HG03354 (cell line): ENCODE measurements at regions not wholly inside any gene's neighbourhood (a gene's known extent, or its start where the extent isn't known, plus 50 kb on each side); places are given as distances from the start of the nearest gene placed in this dataset.

Experiments used
- ATAC-seq: cut with Tn5 transposase; IDR thresholded peaks from one replicate; pipeline ENCODE4 v1.9.1; 2021; ENCODE audit warnings: mild to moderate bottlenecking; ENCODE audit not compliant: unreplicated experiment, poor library complexity, severe bottlenecking

DNA sequence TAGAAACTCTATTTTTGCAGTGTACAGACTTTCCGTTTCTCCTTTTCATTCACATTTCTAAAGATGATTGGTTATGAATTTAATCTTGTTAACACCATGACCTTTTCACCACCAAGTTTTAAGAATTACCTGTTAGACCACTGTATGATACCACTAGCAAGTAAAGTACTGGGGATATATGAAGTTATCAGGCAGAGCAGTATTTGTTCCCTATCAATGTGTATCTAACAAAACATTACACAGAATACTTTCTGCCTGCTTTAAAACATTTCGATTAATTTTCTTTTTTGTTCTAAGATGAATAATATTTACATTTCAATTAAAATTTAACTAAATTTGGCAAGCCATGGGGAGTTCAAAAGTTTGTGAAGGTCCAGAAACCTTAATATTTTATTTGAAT is 49.9 kb upstream of the AHR start:
- ATAC-seq: no peak
